Gastroesophageal sphincter (tissue), 3 donors: ENCODE measurements at regions not wholly inside any gene's neighbourhood (a gene's known extent, or its start where the extent isn't known, plus 50 kb on each side); places are given as distances from the start of the nearest gene placed in this dataset.

Experiments used
- CTCF ChIP-seq, 4 experiments: fragments of 200-600 bp in 2 of 4; fragments of 450-650 bp in 2 of 4; sonication (generic) in 1 of 4; IDR thresholded peaks; one replicate each; pipeline ENCODE4 v1.5.1; 2017 to 2019; ENCODE audit warnings: antibody characterized with exemption in 4 of 4, mild to moderate bottlenecking in 2 of 4, moderate library complexity in 2 of 4
- EP300 ChIP-seq: sonication (generic); formaldehyde crosslinking; IDR thresholded peaks from one replicate; pipeline ENCODE4 v1.6.1; 2017; ENCODE audit warnings: antibody characterized with exemption, mild to moderate bottlenecking
- POLR2A ChIP-seq, 2 donors: fragments of 450-650 bp; IDR thresholded peaks; one replicate each; pipeline ENCODE4 v1.6.1; 2017; ENCODE audit warnings: antibody characterized with exemption in 2 of 2, mild to moderate bottlenecking in 2 of 2, moderate library complexity in 1 of 2

- TF ChIP-seq CTCF (IDR thresholded peaks at IDR 0.05) (no peak), EP300 (no peak), POLR2A (IDR thresholded peaks at IDR 0.05) (no peak)
Observed at GRCh38 chr12:118908811-118909210, 72.5 kb upstream of the SRRM4 start.
